Nephron progenitor cell (in vitro differentiated cells): ENCODE measurements at regions not wholly inside any gene's neighbourhood (a gene's known extent, or its start where the extent isn't known, plus 50 kb on each side); places are given as distances from the start of the nearest gene placed in this dataset.

ENCODE experiments used
- DNase-seq: peaks from one replicate; pipeline ENCODE4 v3.0.0; 2021
- H3K27ac Mint-ChIP-seq: 2 replicates; pipeline ENCODE4 v1.8.0; 2021; ENCODE audit warnings: mild to moderate bottlenecking, moderate library complexity, mixed read lengths
- H3K27me3 Mint-ChIP-seq: 2 replicates; pipeline ENCODE4 v1.8.0; 2021; ENCODE audit warnings: mild to moderate bottlenecking, low read depth, mixed read lengths; ENCODE audit not compliant: poor library complexity
- H3K36me3 Mint-ChIP-seq: 2 replicates; pipeline ENCODE4 v1.8.0; 2021; ENCODE audit warnings: low read depth, mixed read lengths
- H3K4me1 Mint-ChIP-seq: 2 replicates; pipeline ENCODE4 v1.8.0; 2021; ENCODE audit warnings: mixed read lengths
- H3K4me3 Mint-ChIP-seq: 2 replicates; pipeline ENCODE4 v1.8.0; 2021; ENCODE audit warnings: mild to moderate bottlenecking, moderate library complexity, mixed read lengths
- H3K9me3 Mint-ChIP-seq: 2 replicates; pipeline ENCODE4 v1.8.0; 2021; ENCODE audit warnings: mild to moderate bottlenecking, moderate library complexity, mixed read lengths
- TF ChIP-seq, protein P1 (sequence below): fragments of 200-600 bp; sonication (generic); IDR thresholded peaks from 2 replicates; pipeline ENCODE4 v1.5.0; 2021; ENCODE audit warnings: antibody characterized with exemption

DNA sequence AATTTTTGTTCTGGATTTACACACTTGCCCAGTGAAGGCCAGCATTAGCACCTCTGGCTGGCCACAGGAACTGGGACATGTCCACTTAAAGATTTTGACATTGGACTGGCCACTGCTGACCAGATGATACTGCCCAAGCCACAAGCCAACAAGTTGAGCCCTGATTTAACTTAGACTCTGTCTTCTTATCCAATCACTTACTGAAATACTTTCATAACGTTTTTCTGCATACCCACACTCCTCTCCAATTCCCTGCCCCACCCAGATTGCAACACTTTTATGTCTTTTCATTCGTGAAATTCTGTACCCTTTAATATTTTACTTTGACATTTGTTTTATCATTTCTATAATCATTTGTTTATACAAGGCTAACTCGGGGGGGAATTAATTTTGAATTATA is 170.3 kb upstream of the TAB2 start:
- DNase-seq, result no peak
- TF ChIP-seq, protein P1, sequence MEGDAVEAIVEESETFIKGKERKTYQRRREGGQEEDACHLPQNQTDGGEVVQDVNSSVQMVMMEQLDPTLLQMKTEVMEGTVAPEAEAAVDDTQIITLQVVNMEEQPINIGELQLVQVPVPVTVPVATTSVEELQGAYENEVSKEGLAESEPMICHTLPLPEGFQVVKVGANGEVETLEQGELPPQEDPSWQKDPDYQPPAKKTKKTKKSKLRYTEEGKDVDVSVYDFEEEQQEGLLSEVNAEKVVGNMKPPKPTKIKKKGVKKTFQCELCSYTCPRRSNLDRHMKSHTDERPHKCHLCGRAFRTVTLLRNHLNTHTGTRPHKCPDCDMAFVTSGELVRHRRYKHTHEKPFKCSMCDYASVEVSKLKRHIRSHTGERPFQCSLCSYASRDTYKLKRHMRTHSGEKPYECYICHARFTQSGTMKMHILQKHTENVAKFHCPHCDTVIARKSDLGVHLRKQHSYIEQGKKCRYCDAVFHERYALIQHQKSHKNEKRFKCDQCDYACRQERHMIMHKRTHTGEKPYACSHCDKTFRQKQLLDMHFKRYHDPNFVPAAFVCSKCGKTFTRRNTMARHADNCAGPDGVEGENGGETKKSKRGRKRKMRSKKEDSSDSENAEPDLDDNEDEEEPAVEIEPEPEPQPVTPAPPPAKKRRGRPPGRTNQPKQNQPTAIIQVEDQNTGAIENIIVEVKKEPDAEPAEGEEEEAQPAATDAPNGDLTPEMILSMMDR, result no peak
- Mint-ChIP-seq H3K4me3 (no peak overlapping the region), H3K27ac (no peak overlapping the region), H3K27me3 (peaks cover 18% of the 10 kb centered on the region), H3K4me1 (no peaks in the 10 kb centered on the region), H3K36me3 (no peaks in the 10 kb centered on the region), H3K9me3 (no peaks in the 10 kb centered on the region)

DNA sequence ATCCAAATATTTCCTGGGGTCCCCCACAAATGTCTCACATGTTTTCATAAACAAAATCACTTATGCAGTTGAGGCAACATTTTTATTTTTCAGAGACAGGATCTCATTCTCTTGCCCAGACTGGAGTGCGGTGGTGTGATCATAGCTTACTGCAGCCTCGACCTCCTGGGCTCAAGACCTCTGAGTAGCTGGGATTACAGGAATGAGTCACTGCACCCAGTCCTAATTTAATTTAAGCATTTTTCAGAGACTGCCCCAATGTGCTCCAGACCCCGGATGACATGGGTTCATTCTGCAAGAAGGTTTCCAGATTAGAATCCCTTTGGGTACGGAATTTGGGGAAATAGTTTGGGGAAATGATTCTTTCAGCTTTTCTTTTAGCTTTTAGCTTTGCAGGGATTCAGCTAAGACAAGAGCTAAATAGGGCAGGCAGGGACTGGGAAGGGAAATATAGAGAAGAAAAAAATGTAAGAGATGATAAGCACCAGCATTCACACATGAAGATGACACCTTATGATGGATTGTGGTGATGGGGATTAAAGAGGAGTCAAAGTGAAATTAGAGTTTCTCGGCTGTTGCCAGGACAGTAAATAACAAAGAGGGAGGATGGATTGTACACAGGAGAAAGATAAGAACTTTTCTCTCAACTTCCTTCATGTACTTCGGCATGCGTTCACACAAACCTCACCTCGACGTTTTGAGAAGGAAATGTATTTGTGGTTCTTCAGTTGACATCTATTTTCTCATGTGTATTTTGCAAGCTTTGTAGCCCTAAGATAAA is 169.4 kb upstream of the TAB2 start:
- TF ChIP-seq, protein P1, result no peak
- peaks cover 18% of the 10 kb centered on the region for H3K27me3 Mint-ChIP-seq
- no peak overlapping the region for H3K27ac Mint-ChIP-seq
- H3K9me3 Mint-ChIP-seq, result no peaks in the 10 kb centered on the region
- no peaks in the 10 kb centered on the region for H3K36me3 Mint-ChIP-seq
- no peak for DNase-seq
- no peaks in the 10 kb centered on the region for H3K4me1 Mint-ChIP-seq
- H3K4me3 Mint-ChIP-seq, result no peak overlapping the region

DNA sequence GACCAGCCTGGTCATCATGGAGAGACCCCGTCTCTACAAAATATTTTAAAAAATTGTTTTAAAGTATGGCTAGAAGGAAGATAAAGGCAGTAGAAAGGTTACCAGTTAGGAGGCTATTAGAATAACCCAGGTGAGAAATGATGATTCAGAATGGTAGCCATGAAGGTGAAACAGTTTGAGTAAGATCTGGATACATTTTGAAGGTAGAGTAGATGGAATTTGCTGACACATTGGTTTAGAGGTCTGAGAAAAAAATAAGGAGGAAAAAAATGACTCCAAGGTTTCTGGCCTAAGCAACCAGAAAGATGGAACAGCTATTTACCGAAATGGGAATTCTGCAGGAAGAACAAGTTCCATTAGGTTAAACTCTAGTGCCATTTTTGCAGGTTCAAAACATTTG is 167.9 kb upstream of the TAB2 start:
- Mint-ChIP-seq H3K36me3 (no peaks in the 10 kb centered on the region), H3K27me3 (peaks cover 18% of the 10 kb centered on the region), H3K9me3 (peaks cover 8% of the 10 kb centered on the region), H3K4me1 (no peaks in the 10 kb centered on the region), H3K4me3 (no peak overlapping the region), H3K27ac (no peak overlapping the region)
- DNase-seq, result no peak
- TF ChIP-seq, protein P1, result no peak

DNA sequence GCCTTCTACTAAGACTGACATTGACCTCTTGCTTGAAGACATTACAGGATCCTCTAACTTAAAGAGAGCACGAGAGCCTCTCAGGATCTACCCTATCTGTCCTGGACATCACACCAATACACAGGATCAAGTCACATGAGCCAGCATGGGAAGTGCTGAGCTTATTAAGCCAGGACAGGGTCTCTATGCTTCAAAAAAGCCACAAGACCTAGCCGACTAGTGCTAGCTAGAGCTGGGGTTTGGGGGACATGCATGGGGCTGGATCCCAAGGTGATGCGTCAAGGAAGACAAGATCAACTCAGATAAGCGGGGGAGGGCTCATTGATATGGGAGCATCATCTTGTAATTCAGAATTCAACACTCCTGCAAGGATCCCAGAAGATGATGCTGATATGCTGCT is 167.2 kb upstream of the TAB2 start:
- TF ChIP-seq, protein P1, result no peak
- peaks cover 12% of the 10 kb centered on the region for H3K9me3 Mint-ChIP-seq
- H3K36me3 Mint-ChIP-seq, result no peaks in the 10 kb centered on the region
- no peak overlapping the region for H3K27ac Mint-ChIP-seq
- H3K4me1 Mint-ChIP-seq, result no peaks in the 10 kb centered on the region
- no peak overlapping the region for H3K4me3 Mint-ChIP-seq
- no peak for DNase-seq
- H3K27me3 Mint-ChIP-seq, result peaks cover 18% of the 10 kb centered on the region

DNA sequence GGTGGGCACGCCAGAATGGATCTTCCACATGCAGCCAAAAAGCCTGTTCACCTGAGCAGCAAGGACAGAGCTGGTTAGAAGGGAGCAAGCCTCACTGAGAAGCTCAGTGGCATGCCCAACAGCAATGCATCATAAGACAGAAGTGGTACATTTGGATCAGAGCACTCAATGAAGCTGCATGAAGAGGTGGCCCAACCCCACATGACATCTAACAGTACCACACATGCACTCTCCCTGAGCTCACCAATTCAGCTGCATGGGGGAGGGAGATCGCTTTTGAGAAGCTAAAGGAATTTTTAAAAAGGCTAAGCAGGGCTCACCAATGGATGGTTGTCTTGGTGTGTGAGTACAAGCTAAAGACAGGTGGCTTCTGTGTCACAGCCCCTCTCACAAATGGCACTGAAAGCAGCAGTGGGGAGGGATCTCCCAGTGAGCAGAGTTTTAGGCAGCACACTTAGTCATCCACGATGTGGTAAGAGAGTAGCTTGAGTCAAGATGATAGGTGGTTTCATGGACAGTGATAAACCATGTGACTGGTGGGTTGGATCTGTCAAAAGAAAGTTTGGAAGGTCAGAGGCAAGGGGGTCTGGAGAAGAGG is 166.6 kb upstream of the TAB2 start:
- TF ChIP-seq, protein P1, result no peak
- Mint-ChIP-seq H3K4me3 (no peak overlapping the region), H3K4me1 (no peaks in the 10 kb centered on the region), H3K9me3 (peaks cover 16% of the 10 kb centered on the region), H3K27ac (no peak overlapping the region), H3K36me3 (no peaks in the 10 kb centered on the region), H3K27me3 (peaks cover 18% of the 10 kb centered on the region)
- DNase-seq, result no peak

DNA sequence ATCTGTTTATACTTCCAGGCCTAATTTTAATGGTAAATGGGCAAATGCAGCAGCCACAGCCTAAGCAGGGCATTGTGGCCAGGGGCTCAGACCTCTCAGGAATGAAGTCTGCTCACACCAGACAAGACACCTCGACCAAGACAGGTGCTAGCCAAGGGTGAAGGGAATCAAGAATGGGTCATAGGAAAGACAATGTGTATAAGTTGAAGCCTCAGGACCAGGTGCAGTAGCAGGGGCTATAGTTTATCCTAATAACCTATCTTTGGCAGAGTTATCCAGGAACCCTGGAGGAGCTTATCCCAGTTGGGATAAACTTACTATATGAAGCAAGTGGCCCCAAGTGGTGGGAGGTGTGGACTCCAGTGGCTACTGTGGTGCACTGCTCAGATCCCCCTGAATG is 165.0 kb upstream of the TAB2 start:
- peaks cover 10% of the 10 kb centered on the region for H3K27me3 Mint-ChIP-seq
- TF ChIP-seq, protein P1, result no peak
- no peak overlapping the region for H3K4me3 Mint-ChIP-seq

More for the DNA sequence above, 165.0 kb upstream of the TAB2 start:
- H3K4me1 Mint-ChIP-seq, result no peaks in the 10 kb centered on the region
- no peak overlapping the region for H3K27ac Mint-ChIP-seq
- no peaks in the 10 kb centered on the region for H3K36me3 Mint-ChIP-seq
- peaks cover 16% of the 10 kb centered on the region for H3K9me3 Mint-ChIP-seq
- no peak for DNase-seq
